AG04449 (cell line): ENCODE measurements at regions not wholly inside any gene's neighbourhood (a gene's known extent, or its start where the extent isn't known, plus 50 kb on each side); places are given as distances from the start of the nearest gene placed in this dataset.
A peak's percentile ranks its signal among the peaks of the same experiment; 100 is the strongest.
"Not testable (repeated sequence)": the region's sequence is repeated elsewhere in the genome, so short reads cannot be mapped to it uniquely, and the experiment has no call there.

ENCODE experiments used
- CTCF ChIA-PET: fragments of 350-600 bp; formaldehyde crosslinking; extraction: SDS; loops from one replicate; lab custom pipeline; 2021; ENCODE audit warnings: antibody characterized with exemption; lab: Yijun Ruan, JAX
- POLR2A ChIA-PET: fragments of 400-600, 350-600 bp; formaldehyde crosslinking; extraction: SDS; loops from one replicate; lab custom pipeline; 2020; ENCODE audit warnings: antibody characterized with exemption, inconsistent platforms; lab: Yijun Ruan, JAX
- DNase-seq: peaks from one replicate; pipeline ENCODE4 v3.0.0-alpha.2; 2010; ENCODE audit warnings: low read depth, low spot score
- H3K4me3 ChIP-seq: 2 replicates; pipeline ENCODE4 v1.5.1; 2011; ENCODE audit warnings: low read depth, mild to moderate bottlenecking, control low read depth, low read length
- CTCF ChIP-seq: IDR thresholded peaks from one replicate; pipeline ENCODE4 v1.5.1; 2011; ENCODE audit warnings: mild to moderate bottlenecking, moderate library complexity, low read length, control low read depth, inconsistent platforms; ENCODE audit not compliant: insufficient read depth; ENCODE audit errors: missing control alignments

GRCh38 chr7:23938937-23939552 is 229.0 kb downstream of the STK31 start:
- CTCF ChIA-PET: interaction anchor here (1.0 to 2.8 kb wide), 6 partner anchors 22 to 725 kb away, joined by 3 to 17 read pairs (median 5); no protein-coding TSS in a partner anchor
- DNase-seq: no peak
- H3K4me3 ChIP-seq: no peak overlapping the region
- POLR2A ChIA-PET: no interaction called here
- peak; percentile 76 for TF ChIP-seq CTCF

GRCh38 chr7:23939747-23940146 is 229.7 kb downstream of the STK31 start:
- POLR2A ChIA-PET, DNase-seq: not testable (repeated sequence)
- CTCF ChIA-PET: interaction anchor here (1.5 to 2.8 kb wide), 2 partner anchors 21 to 442 kb away, joined by 5 to 17 read pairs; no protein-coding TSS in a partner anchor

GRCh38 chr7:23941551-23941950 is 231.5 kb downstream of the STK31 start:
- POLR2A ChIA-PET: no interaction called here
- no peak for TF ChIP-seq CTCF
- DNase-seq: no peak
- CTCF ChIA-PET: interaction anchor here (1.0 kb wide), 1 partner anchor 725 kb away, joined by 3 read pairs; no protein-coding TSS in a partner anchor
- H3K4me3 ChIP-seq: no peak overlapping the region

More at GRCh38 chr7:23939747-23940146, 229.7 kb downstream of the STK31 start:
- H3K4me3 ChIP-seq: not testable (repeated sequence)

- CTCF ChIA-PET: interaction anchor here (1.0 kb wide), 1 partner anchor 724 kb away, joined by 3 read pairs; no protein-coding TSS in a partner anchor
- POLR2A ChIA-PET: no interaction called here
- DNase-seq: no peak
- no peak for TF ChIP-seq CTCF
- no peak overlapping the region for H3K4me3 ChIP-seq
These were observed 232.0 kb downstream of the STK31 start for GRCh38 chr7:23942032-23942431.

- CTCF ChIA-PET: no interaction called here
These were observed 234.1 kb downstream of the STK31 start for GRCh38 chr7:23944131-23944530.

GRCh38 chr7:23945472-23945871 is 235.5 kb downstream of the STK31 start:
- POLR2A ChIA-PET: no interaction called here
- TF ChIP-seq CTCF: no peak
- no peak overlapping the region for H3K4me3 ChIP-seq
- CTCF ChIA-PET: no interaction called here
- no peak for DNase-seq

More at GRCh38 chr7:23944131-23944530, 234.1 kb downstream of the STK31 start:
- no peak overlapping the region for H3K4me3 ChIP-seq
- POLR2A ChIA-PET: no interaction called here
- DNase-seq: no peak
- no peak for TF ChIP-seq CTCF
